Vagina (tissue), 2 donors: ENCODE measurements at regions not wholly inside any gene's neighbourhood (a gene's known extent, or its start where the extent isn't known, plus 50 kb on each side); places are given as distances from the start of the nearest gene placed in this dataset.

ENCODE experiments used
- CTCF ChIP-seq, 3 experiments: fragments of 450-650 bp in 2 of 3; fragments of 200-600 bp in 1 of 3; sonication (generic) in 1 of 3; IDR thresholded peaks; one replicate each; pipeline ENCODE4 v1.5.1; 2017 to 2019; ENCODE audit warnings: antibody characterized with exemption in 3 of 3, mild to moderate bottlenecking in 2 of 3, moderate library complexity in 2 of 3
- POLR2AphosphoS5 ChIP-seq, 2 donors: sonication (generic); formaldehyde crosslinking; IDR thresholded peaks; one replicate each; pipeline ENCODE4 v1.9.0; 2017; ENCODE audit warnings: antibody characterized with exemption in 2 of 2, mild to moderate bottlenecking in 2 of 2, low read depth in 1 of 2; ENCODE audit not compliant: insufficient read depth in 1 of 2

GRCh38 chr5:56759521-56760216, 55.7 kb upstream of the MAP3K1 start:
- TF ChIP-seq POLR2AphosphoS5 (IDR thresholded peaks at IDR 0.05; ENCODE audit: insufficient read depth in 1 of 2, low read depth in 1 of 2) (no peak), CTCF (IDR thresholded peaks at IDR 0.05) (no peak)
